ENCODE measurements at regions not wholly inside any gene's neighbourhood (a gene's known extent, or its start where the extent isn't known, plus 50 kb on each side); places are given as distances from the start of the nearest gene placed in this dataset.

DNA sequence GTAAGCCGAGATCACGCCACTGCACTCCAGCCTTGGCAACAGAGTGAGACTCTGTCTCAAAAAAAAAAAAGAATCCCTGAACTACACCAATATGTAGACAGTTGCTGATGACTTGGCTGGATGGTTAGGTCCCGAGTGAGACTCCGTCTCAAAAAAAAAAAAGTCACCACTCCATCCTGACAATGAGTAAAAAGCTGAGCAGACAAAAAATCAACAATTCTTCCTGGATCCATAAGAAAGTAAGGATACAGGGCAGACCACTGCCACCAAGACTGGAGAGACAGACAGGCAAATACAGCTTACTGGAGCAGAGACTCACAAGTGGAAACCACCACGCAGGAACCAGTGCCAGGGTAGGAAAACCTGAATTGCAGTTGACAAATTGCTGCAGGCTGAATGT lies 67.1 kb upstream of the ERCC4 start:
- no peak for TF ChIP-seq POLR2A (IDR thresholded peaks at IDR 0.05)
- TF ChIP-seq, protein P1, sequence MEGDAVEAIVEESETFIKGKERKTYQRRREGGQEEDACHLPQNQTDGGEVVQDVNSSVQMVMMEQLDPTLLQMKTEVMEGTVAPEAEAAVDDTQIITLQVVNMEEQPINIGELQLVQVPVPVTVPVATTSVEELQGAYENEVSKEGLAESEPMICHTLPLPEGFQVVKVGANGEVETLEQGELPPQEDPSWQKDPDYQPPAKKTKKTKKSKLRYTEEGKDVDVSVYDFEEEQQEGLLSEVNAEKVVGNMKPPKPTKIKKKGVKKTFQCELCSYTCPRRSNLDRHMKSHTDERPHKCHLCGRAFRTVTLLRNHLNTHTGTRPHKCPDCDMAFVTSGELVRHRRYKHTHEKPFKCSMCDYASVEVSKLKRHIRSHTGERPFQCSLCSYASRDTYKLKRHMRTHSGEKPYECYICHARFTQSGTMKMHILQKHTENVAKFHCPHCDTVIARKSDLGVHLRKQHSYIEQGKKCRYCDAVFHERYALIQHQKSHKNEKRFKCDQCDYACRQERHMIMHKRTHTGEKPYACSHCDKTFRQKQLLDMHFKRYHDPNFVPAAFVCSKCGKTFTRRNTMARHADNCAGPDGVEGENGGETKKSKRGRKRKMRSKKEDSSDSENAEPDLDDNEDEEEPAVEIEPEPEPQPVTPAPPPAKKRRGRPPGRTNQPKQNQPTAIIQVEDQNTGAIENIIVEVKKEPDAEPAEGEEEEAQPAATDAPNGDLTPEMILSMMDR (IDR thresholded peaks at IDR 0.05): no peak
